Osteoblast (primary cell): ENCODE measurements at regions not wholly inside any gene's neighbourhood (a gene's known extent, or its start where the extent isn't known, plus 50 kb on each side); places are given as distances from the start of the nearest gene placed in this dataset.

Experiments
- DNase-seq: peaks from one replicate; pipeline ENCODE4 v3.0.0; 2011; ENCODE audit warnings: low spot score, mixed read lengths; ENCODE audit not compliant: insufficient read length; ENCODE audit errors: missing footprints
- H2AFZ ChIP-seq: 2 replicates; pipeline ENCODE4 v1.6.0; 2011; ENCODE audit warnings: mild to moderate bottlenecking, low read length
- H3K27ac ChIP-seq: 2 replicates; pipeline ENCODE4 v1.5.1; 2011; ENCODE audit warnings: mild to moderate bottlenecking, low read depth, low read length, moderate library complexity
- H3K27me3 ChIP-seq: 2 replicates; pipeline ENCODE4 v1.6.0; 2012; ENCODE audit warnings: mild to moderate bottlenecking, control low read depth, inconsistent platforms, low read length, moderate library complexity; ENCODE audit not compliant: insufficient read depth
- H3K36me3 ChIP-seq: 2 replicates; pipeline ENCODE4 v1.5.1; 2011; ENCODE audit warnings: mild to moderate bottlenecking, low read length, control low read depth, moderate library complexity; ENCODE audit not compliant: insufficient read depth
- H3K4me1 ChIP-seq: 2 replicates; pipeline ENCODE4 v1.5.1; 2011; ENCODE audit warnings: mild to moderate bottlenecking, low read length, control low read depth, moderate library complexity; ENCODE audit not compliant: insufficient read depth
- H3K4me2 ChIP-seq: 2 replicates; pipeline ENCODE4 v1.6.0; 2011; ENCODE audit warnings: mild to moderate bottlenecking, low read length; ENCODE audit not compliant: insufficient read depth
- H3K4me3 ChIP-seq: fragments of 200-600 bp; sonication (generic); 3 replicates; pipeline ENCODE4 v1.5.1; 2012; ENCODE audit warnings: mild to moderate bottlenecking, low read length, inconsistent platforms; ENCODE audit not compliant: insufficient read depth
- H3K79me2 ChIP-seq: 2 replicates; pipeline ENCODE4 v1.6.0; 2012; ENCODE audit warnings: mild to moderate bottlenecking, low read length, control low read depth, inconsistent platforms; ENCODE audit not compliant: insufficient read depth
- H3K9me3 ChIP-seq: 2 replicates; pipeline ENCODE4 v1.5.1; 2011; ENCODE audit warnings: low read depth, low read length, control low read depth
- H4K20me1 ChIP-seq: 2 replicates; pipeline ENCODE4 v1.6.0; 2012; ENCODE audit warnings: mild to moderate bottlenecking, low read length, control low read depth; ENCODE audit not compliant: insufficient read depth
- CTCF ChIP-seq: IDR thresholded peaks from 2 replicates; pipeline ENCODE4 v1.5.1; 2011; ENCODE audit warnings: mild to moderate bottlenecking, low read depth, low read length, moderate library complexity; ENCODE audit errors: extremely low read depth

DNA sequence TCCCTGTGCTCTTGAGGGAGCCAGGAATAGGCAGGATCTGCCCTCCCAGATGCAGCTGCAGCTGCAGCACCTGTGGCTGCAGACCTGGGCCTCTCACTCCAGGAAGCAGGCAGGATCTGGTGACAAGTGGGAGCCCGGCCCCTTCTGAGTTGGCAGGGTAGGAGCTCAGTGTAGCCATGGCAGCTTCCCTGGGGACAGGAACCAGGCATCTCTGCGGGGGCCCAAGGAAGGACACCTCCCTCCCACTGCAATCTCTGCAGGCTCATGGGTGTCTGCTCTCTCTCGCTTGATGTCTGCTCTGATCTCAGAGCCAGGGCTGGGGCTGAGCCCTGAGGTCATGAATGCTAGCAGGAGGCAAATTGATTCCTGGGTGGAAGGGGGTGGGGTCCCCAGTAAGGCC lies 592.5 kb upstream of the CA10 start:
- Histone ChIP-seq H3K4me2 (no peak overlapping the region), H3K9me3 (peaks cover 2% of the 10 kb centered on the region), H3K27ac (no peak overlapping the region), H3K79me2 (no peaks in the 10 kb centered on the region), H3K36me3 (no peaks in the 10 kb centered on the region), H4K20me1 (no peaks in the 10 kb centered on the region), H2AFZ (no peak overlapping the region), H3K4me3 (no peak overlapping the region), H3K27me3 (no peaks in the 10 kb centered on the region), H3K4me1 (no peaks in the 10 kb centered on the region)
- TF ChIP-seq CTCF = no peak
- DNase-seq = no peak

- no peaks in the 10 kb centered on the region for H3K36me3 ChIP-seq
- no peak for TF ChIP-seq CTCF
- H3K27me3 ChIP-seq = no peaks in the 10 kb centered on the region
- H2AFZ ChIP-seq = no peak overlapping the region
- no peak for DNase-seq
- no peak overlapping the region for H3K4me2 ChIP-seq
- H3K9me3 ChIP-seq = no peaks in the 10 kb centered on the region
- H3K4me3 ChIP-seq = no peak overlapping the region
- no peaks in the 10 kb centered on the region for H3K79me2 ChIP-seq
- no peak overlapping the region for H3K27ac ChIP-seq
- H3K4me1 ChIP-seq = no peaks in the 10 kb centered on the region
- no peaks in the 10 kb centered on the region for H4K20me1 ChIP-seq
These were observed 585.7 kb upstream of the CA10 start for GRCh38 chr17:52744179-52744578.

DNA sequence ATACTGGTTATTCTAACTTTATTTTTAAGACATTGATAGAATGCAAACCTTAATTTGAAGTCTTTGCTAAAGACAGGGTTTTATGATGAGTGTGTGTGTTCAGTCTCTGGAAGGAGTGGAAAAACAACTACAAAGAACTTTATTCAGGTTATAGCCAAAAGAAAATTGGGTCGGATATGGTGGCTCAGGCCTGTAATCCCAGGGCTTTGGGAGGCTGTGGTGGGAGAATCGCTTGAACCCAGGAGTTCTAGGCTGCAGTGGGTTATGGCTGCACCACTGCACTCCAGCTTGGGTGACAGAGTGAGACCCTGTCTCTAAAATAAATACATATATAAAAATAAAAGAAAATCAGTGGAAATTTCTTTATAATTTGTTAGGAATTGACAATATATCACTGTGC lies 581.5 kb upstream of the CA10 start:
- Histone ChIP-seq H3K4me1 (no peaks in the 10 kb centered on the region), H3K4me2 (no peak overlapping the region), H4K20me1 (no peaks in the 10 kb centered on the region), H3K36me3 (no peaks in the 10 kb centered on the region), H3K9me3 (no peaks in the 10 kb centered on the region), H3K4me3 (no peak overlapping the region), H3K27me3 (no peaks in the 10 kb centered on the region), H3K27ac (no peak overlapping the region), H3K79me2 (no peaks in the 10 kb centered on the region), H2AFZ (no peak overlapping the region)
- DNase-seq = no peak
- no peak for TF ChIP-seq CTCF

DNA sequence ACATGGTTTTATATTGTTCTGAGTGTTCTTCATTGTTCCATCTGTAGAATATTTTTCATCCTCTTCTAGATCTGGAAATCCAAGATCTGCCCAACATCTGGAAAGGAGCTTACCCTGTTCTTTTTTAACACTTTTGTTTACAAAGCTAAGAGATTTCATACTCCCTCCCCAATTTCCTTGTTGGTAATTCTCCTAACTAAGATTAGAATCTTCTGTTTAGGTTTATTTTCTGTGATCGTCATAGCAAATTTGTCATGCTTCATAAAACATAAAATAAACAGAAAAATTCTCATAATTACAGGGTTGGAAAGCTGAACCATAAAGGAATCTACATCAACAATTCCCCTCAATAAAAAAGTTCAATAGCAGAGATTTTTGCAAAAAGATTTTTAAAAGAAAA lies 580.3 kb upstream of the CA10 start:
- Histone ChIP-seq H3K79me2 (no peaks in the 10 kb centered on the region), H3K4me1 (no peaks in the 10 kb centered on the region), H3K4me3 (no peak overlapping the region), H3K36me3 (no peaks in the 10 kb centered on the region), H3K9me3 (no peaks in the 10 kb centered on the region), H3K27ac (no peak overlapping the region), H3K4me2 (no peak overlapping the region), H4K20me1 (no peaks in the 10 kb centered on the region), H2AFZ (no peak overlapping the region), H3K27me3 (no peaks in the 10 kb centered on the region)
- no peak for TF ChIP-seq CTCF
- no peak for DNase-seq
